Pulmonary artery endothelial cell (primary cell): ENCODE measurements at regions not wholly inside any gene's neighbourhood (a gene's known extent, or its start where the extent isn't known, plus 50 kb on each side); places are given as distances from the start of the nearest gene placed in this dataset.
"Not testable (repeated sequence)": the region's sequence is repeated elsewhere in the genome, so short reads cannot be mapped to it uniquely, and the experiment has no call there.

Source experiments
- DNase-seq: peaks from one replicate; pipeline ENCODE4 v3.0.0-alpha.2; 2011; ENCODE audit warnings: low read depth, low spot score

GRCh38 chr3:180416111-180416594 lies 185.8 kb upstream of the TTC14 start:
- no peak for DNase-seq

GRCh38 chr3:180417241-180417640 lies 184.7 kb upstream of the TTC14 start:
- DNase-seq = no peak

- DNase-seq = no peak
Observed at GRCh38 chr3:180420016-180420415, 181.9 kb upstream of the TTC14 start.

GRCh38 chr3:180420804-180421203 lies 181.2 kb upstream of the TTC14 start:
- no peak for DNase-seq

GRCh38 chr3:180421221-180421620 lies 180.7 kb upstream of the TTC14 start:
- DNase-seq = no peak

GRCh38 chr3:180421721-180422120 lies 180.2 kb upstream of the TTC14 start:
- DNase-seq = no peak

GRCh38 chr3:180424305-180424704 lies 177.7 kb upstream of the TTC14 start:
- DNase-seq = not testable (repeated sequence)

GRCh38 chr3:180430896-180431295 lies 171.1 kb upstream of the TTC14 start:
- no peak for DNase-seq

GRCh38 chr3:180433152-180433551 lies 168.8 kb upstream of the TTC14 start:
- DNase-seq = peak; percentile 76

- DNase-seq = no peak
Observed at GRCh38 chr3:180447136-180447535, 154.8 kb upstream of the TTC14 start.

GRCh38 chr3:180448407-180448806 lies 153.6 kb upstream of the TTC14 start:
- not testable (repeated sequence) for DNase-seq

GRCh38 chr3:180457225-180457624 lies 144.7 kb upstream of the TTC14 start:
- DNase-seq = no peak

GRCh38 chr3:180466401-180467011 lies 135.5 kb upstream of the TTC14 start:
- no peak for DNase-seq

GRCh38 chr3:180467177-180467576 lies 134.8 kb upstream of the TTC14 start:
- DNase-seq = no peak

GRCh38 chr3:180469149-180469548 lies 132.8 kb upstream of the TTC14 start:
- DNase-seq = no peak

- no peak for DNase-seq
Observed at GRCh38 chr3:180478695-180479094, 123.3 kb upstream of the TTC14 start.

- DNase-seq = no peak
Observed at GRCh38 chr3:180492047-180492446, 109.9 kb upstream of the TTC14 start.

- no peak for DNase-seq
Observed at GRCh38 chr3:180496995-180497394, 105.0 kb upstream of the TTC14 start.

GRCh38 chr3:180516368-180516767 lies 85.6 kb upstream of the TTC14 start:
- DNase-seq = no peak

- no peak for DNase-seq
Observed at GRCh38 chr3:180523040-180523439, 78.9 kb upstream of the TTC14 start.

GRCh38 chr3:180528843-180529242 lies 73.1 kb upstream of the TTC14 start:
- DNase-seq = no peak

GRCh38 chr3:180529778-180530177 lies 72.2 kb upstream of the TTC14 start:
- DNase-seq = no peak

GRCh38 chr3:180530276-180530675 lies 71.7 kb upstream of the TTC14 start:
- DNase-seq = no peak
